HepG2 (cell line): ENCODE measurements at regions not wholly inside any gene's neighbourhood (a gene's known extent, or its start where the extent isn't known, plus 50 kb on each side); places are given as distances from the start of the nearest gene placed in this dataset.

Experiments used
- ATAC-seq: fragments of 200-7000 bp; cut with Tn5 transposase; 3 replicates; pipeline ENCODE4 v1.9.1; 2020; ENCODE audit warnings: mild to moderate bottlenecking, moderate library complexity
- BruUV-seq: library from RNA; stranded (reverse); fragments of 400-500 nt; replicated peaks from 2 replicates; lab custom pipeline; 2021; lab: Mats Ljungman, UMichigan
- CTCF ChIA-PET: fragments of 300-600 bp; formaldehyde crosslinking; extraction: SDS; loops from one replicate; lab custom pipeline; 2021; ENCODE audit warnings: low total read pairs, inconsistent platforms, low intra/inter-chr PET ratio; lab: Yijun Ruan, JAX
- POLR2A ChIA-PET: fragments of 350-600 bp; sonication (Branson Sonifier 250); formaldehyde crosslinking; loops from one replicate; lab custom pipeline; 2020; ENCODE audit warnings: antibody characterized with exemption, inconsistent platforms; lab: Yijun Ruan, JAX
- DNase-seq: peaks from one replicate; pipeline ENCODE4 v3.0.0-alpha.2; 2015; ENCODE audit warnings: low spot score
- FAIRE-seq: peaks from 3 replicates; lab custom pipeline; 2011; peaks lifted over from hg19 to GRCh38; lab: Jason Lieb, UNC
- H2AFZ ChIP-seq: one replicate; pipeline ENCODE4 v1.6.1; 2011; ENCODE audit warnings: low read length, inconsistent platforms
- H3K27ac ChIP-seq: fragments of 300-600 bp; 3 replicates; pipeline ENCODE4 v1.8.0; 2011; ENCODE audit warnings: mixed run types, mild to moderate bottlenecking, mixed read lengths, low read length, inconsistent platforms; ENCODE audit not compliant: insufficient read depth; ENCODE audit errors: extremely low read length
- H3K27me3 ChIP-seq, 2 experiments: fragments of 200-600 bp in 1 of 2; 2 replicates in 1 of 2; 3 replicates in 1 of 2; pipeline versions ENCODE4 v1.6.0 to v1.8.0; 2011; ENCODE audit warnings: low read length in 2 of 2, mild to moderate bottlenecking in 2 of 2, moderate library complexity in 2 of 2, inconsistent platforms in 1 of 2; ENCODE audit not compliant: insufficient read depth in 2 of 2, control insufficient read depth in 1 of 2
- H3K36me3 ChIP-seq, 2 experiments: fragments of 200-600 bp in 1 of 2; replicated peaks in 1 of 2; 2 replicates in 1 of 2; 3 replicates in 1 of 2; pipeline versions ENCODE4 v1.5.1 to v1.8.0; 2011; ENCODE audit warnings: low read length in 2 of 2, inconsistent platforms in 1 of 2; ENCODE audit not compliant: insufficient read depth in 2 of 2, control insufficient read depth in 1 of 2
- H3K4me1 ChIP-seq: 2 replicates; pipeline ENCODE4 v1.5.1; 2012; ENCODE audit warnings: low read length, inconsistent platforms; ENCODE audit not compliant: insufficient read depth
- H3K4me2 ChIP-seq: 2 replicates; pipeline ENCODE4 v1.6.0; 2011; ENCODE audit warnings: low read depth, low read length, inconsistent platforms
- H3K4me3 ChIP-seq, 3 experiments: fragments of 200-600 bp in 1 of 3; sonication (generic), shearing (Covaris generic) in 1 of 3; replicated peaks in 1 of 3; 2 replicates each; pipeline ENCODE4 v1.5.1; 2011 to 2016; ENCODE audit warnings: low read length in 3 of 3, inconsistent platforms in 2 of 3, low read depth in 2 of 3, mild to moderate bottlenecking in 2 of 3, control low read depth in 1 of 3, mixed read lengths in 1 of 3; ENCODE audit not compliant: insufficient read depth in 1 of 3
- H3K79me2 ChIP-seq: one replicate; pipeline ENCODE4 v1.6.1; 2011; ENCODE audit warnings: low read length, inconsistent platforms; ENCODE audit not compliant: insufficient read depth
- H3K9ac ChIP-seq: 2 replicates; pipeline ENCODE4 v1.6.0; 2011; ENCODE audit warnings: mild to moderate bottlenecking, low read depth, low read length, inconsistent platforms; ENCODE audit not compliant: insufficient read depth
- H3K9me3 ChIP-seq: 2 replicates; pipeline ENCODE4 v1.5.1; 2012; ENCODE audit warnings: mild to moderate bottlenecking, low read length
- H4K20me1 ChIP-seq: 2 replicates; pipeline ENCODE4 v1.6.0; 2011; ENCODE audit warnings: inconsistent platforms, mild to moderate bottlenecking, low read length, moderate library complexity; ENCODE audit not compliant: insufficient read depth
- ARID2 ChIP-seq: sonication (generic); formaldehyde crosslinking; IDR thresholded peaks from 2 replicates; pipeline ENCODE4 v1.8.1; 2022; ENCODE audit warnings: mild to moderate bottlenecking, missing genetic modification reagents, borderline replicate concordance
- CREB1 ChIP-seq, 2 experiments: fragments of 450-650 bp in 1 of 2; IDR thresholded peaks; 2 replicates each; pipeline ENCODE4 v1.6.1; 2016 to 2017; ENCODE audit warnings: control low read depth in 1 of 2, mild to moderate bottlenecking in 1 of 2, missing compliant biosample characterization in 1 of 2, missing genetic modification characterization in 1 of 2
- FOXA1 ChIP-seq, 2 experiments: fragments of 450-650 bp in 1 of 2; sonication (generic) in 1 of 2; formaldehyde crosslinking in 1 of 2; IDR thresholded peaks; 2 replicates each; pipeline versions ENCODE4 v1.4.0 to v1.6.1; 2016 to 2020; ENCODE audit warnings: missing genetic modification reagents in 1 of 2
- KMT2A ChIP-seq: sonication (generic); formaldehyde crosslinking; IDR thresholded peaks from 2 replicates; pipeline ENCODE4 v1.4.0; 2020; ENCODE audit warnings: missing genetic modification reagents
- PHB2 ChIP-seq: fragments of 450-650 bp; IDR thresholded peaks from 2 replicates; pipeline ENCODE4 v1.6.1; 2018; ENCODE audit not compliant: partially characterized antibody
- PRMT3 ChIP-seq: sonication (generic); formaldehyde crosslinking; IDR thresholded peaks from 2 replicates; pipeline ENCODE4 v1.8.1; 2022; ENCODE audit warnings: low read depth, mild to moderate bottlenecking, moderate library complexity, missing genetic modification reagents, borderline replicate concordance
- RCOR2 ChIP-seq: IDR thresholded peaks from 2 replicates; pipeline ENCODE4 v1.6.1; 2016; ENCODE audit warnings: missing biosample characterization, missing genetic modification reagents
- TBX3 ChIP-seq: fragments of 450-650 bp; IDR thresholded peaks from 2 replicates; pipeline ENCODE4 v1.6.1; 2017; ENCODE audit warnings: antibody characterized with exemption, mild to moderate bottlenecking, inconsistent platforms, borderline replicate concordance
- U2AF1 ChIP-seq: fragments of 200-400 bp; formaldehyde crosslinking; optimal IDR thresholded peaks from 2 replicates; pipeline ENCODE3; 2017; ENCODE audit warnings: mild to moderate bottlenecking, low read depth, low read length
- ZNF331 ChIP-seq: sonication (generic); formaldehyde crosslinking; IDR thresholded peaks from 2 replicates; pipeline ENCODE4 v1.4.0; 2020; ENCODE audit warnings: missing genetic modification reagents
- ZNF776 ChIP-seq: sonication (generic); formaldehyde crosslinking; IDR thresholded peaks from 2 replicates; pipeline ENCODE4 v1.4.0; 2020; ENCODE audit warnings: mild to moderate bottlenecking, missing genetic modification reagents
- WGBS: methylation state at CpG from one replicate; pipeline ENCODE4 v1.1.6; 2017; ENCODE audit warnings: low lambda C conversion rate; 5-methylcytosine and 5-hydroxymethylcytosine counted together
- in situ Hi-C: cut with HindIII; loops from 2 replicates; pipeline ENCODE4 v1.10.0; 2017; ENCODE audit warnings: low pct_unique_long_range_greater_than_20kb; ENCODE audit not compliant: extremely low pct_ligation_motif_present
- intact Hi-C: fragments of 100-400 bp; cut with micrococcal nuclease; formaldehyde crosslinking; loops from one replicate; pipeline ENCODE4 v1.10.0; 2022; ENCODE audit not compliant: unreplicated experiment
- TF ChIP-seq, protein P1 (sequence below): sonication (generic); formaldehyde crosslinking; IDR thresholded peaks from 2 replicates; pipeline ENCODE4 v1.4.0; 2020; ENCODE audit warnings: missing genetic modification reagents
- TF ChIP-seq, protein P2 (sequence below): IDR thresholded peaks from 2 replicates; pipeline ENCODE4 v1.6.1; 2016; ENCODE audit warnings: low read depth, control low read depth
- TF ChIP-seq, protein P3 (sequence below): sonication (generic); formaldehyde crosslinking; IDR thresholded peaks from 2 replicates; pipeline ENCODE4 v1.8.1; 2023; ENCODE audit warnings: mild to moderate bottlenecking, moderate library complexity, missing genetic modification reagents

DNA sequence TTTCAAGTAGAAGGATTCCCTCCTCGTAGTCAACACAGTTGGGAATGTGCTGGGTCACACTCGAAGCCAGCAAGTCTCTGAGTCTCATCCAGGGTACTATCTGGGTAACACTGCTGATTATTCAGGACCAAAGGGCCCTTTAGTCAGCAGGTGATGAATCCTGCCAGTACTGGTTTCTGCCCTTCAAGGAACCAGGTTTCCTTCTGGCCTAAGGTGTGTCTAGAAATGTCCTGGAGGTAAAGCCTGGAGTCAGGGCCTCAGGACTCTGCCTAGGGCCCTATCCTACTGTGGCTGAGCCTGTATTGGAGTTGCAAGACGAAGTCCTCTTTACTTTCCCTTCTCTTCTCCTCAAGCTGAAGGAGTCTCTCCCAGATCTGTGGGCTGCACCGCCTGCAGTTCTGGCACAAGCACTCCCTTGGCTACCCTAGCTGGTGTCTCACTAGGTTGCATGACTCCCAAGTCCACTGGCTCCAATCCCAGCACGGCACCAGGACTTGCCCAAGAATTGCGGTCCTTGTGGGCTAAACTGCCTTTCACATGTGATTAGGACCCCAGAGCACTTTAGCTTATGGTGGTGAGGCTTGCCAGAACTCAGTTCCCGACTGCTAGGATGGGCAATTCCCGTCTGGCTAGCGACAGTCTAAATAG lies 193.7 kb upstream of the PDE3A start (continued):
- TF ChIP-seq, protein P1, sequence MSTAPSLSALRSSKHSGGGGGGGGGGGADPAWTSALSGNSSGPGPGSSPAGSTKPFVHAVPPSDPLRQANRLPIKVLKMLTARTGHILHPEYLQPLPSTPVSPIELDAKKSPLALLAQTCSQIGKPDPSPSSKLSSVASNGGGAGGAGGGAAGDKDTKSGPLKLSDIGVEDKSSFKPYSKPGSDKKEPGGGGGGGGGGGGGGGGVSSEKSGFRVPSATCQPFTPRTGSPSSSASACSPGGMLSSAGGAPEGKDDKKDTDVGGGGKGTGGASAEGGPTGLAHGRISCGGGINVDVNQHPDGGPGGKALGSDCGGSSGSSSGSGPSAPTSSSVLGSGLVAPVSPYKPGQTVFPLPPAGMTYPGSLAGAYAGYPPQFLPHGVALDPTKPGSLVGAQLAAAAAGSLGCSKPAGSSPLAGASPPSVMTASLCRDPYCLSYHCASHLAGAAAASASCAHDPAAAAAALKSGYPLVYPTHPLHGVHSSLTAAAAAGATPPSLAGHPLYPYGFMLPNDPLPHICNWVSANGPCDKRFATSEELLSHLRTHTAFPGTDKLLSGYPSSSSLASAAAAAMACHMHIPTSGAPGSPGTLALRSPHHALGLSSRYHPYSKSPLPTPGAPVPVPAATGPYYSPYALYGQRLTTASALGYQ = no peak
- TF ChIP-seq CREB1 (IDR thresholded peaks at IDR 0.05) = no peak
- TF ChIP-seq CREB1 (CRISPR knock-in tag; IDR thresholded peaks at IDR 0.05) = no peak
- TF ChIP-seq ARID2 (CRISPR knock-in tag) = no peak
- TF ChIP-seq U2AF1 = no peak
- no peak for TF ChIP-seq PRMT3 (CRISPR knock-in tag)
- TF ChIP-seq, all 625 proteins: peak for 0

DNA sequence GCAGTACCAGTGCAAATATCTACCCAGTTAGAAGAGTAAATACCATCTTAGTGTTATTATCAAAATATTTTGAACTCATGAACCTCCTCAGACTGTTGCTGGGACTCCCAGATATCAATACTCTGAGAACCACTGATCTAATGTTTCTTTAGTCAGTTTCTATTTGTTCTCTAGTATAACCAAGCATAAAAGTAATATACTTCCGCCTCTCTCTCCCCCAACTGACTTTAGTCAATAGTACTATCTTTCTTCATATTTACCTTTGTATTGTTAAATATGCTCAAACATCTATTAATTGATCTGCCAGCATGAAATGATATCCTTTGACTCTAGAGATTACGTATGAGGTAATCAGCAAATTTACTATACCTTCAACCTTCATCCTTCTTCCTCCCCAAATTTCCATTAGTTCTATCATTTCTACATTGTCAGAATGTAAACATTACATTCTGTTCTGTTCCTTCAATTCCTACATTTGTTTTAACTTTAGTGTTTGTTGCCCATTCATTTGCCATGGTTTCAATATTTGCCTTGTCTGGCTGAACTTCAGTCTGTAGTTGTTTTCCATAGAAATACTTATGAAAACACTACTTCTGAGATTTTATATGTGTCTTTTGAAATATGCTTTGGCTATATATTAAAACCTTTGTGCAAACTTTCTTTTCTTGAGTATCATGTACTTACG lies 192.5 kb upstream of the PDE3A start:
- WGBS = 35% methylated on average over 3 of the region's 3 CpGs
- H3K79me2 ChIP-seq = no peaks in the 10 kb centered on the region
- H3K4me1 ChIP-seq = no peaks in the 10 kb centered on the region
- BruUV-seq = no TSS peak
- CTCF ChIA-PET = no interaction called here
- ATAC-seq = no peak
- no peaks in the 10 kb centered on the region for H3K27me3 ChIP-seq
- no peak overlapping the region for H3K4me2 ChIP-seq
- FAIRE-seq = no peak
- intact Hi-C loops = no loop called here
- H2AFZ ChIP-seq = no peak overlapping the region
- in situ Hi-C loops = no loop called here
- H3K27ac ChIP-seq = no peak overlapping the region
- no peak overlapping the region for H3K4me3 ChIP-seq
- POLR2A ChIA-PET = no interaction called here
- DNase-seq = peak; percentile 3
- no peak overlapping the region for H3K9ac ChIP-seq
- H4K20me1 ChIP-seq = no peaks in the 10 kb centered on the region
- no peaks in the 10 kb centered on the region for H3K36me3 ChIP-seq
- no peaks in the 10 kb centered on the region for H3K9me3 ChIP-seq
- TF ChIP-seq FOXA1 (IDR thresholded peaks at IDR 0.05) = peak; percentile 27; the same call in 1 of the 2 replicates
- 0 out of 2 replicates have a peak, but pooled peaks have one; percentile 11 for TF ChIP-seq FOXA1 (CRISPR knock-in tag; IDR thresholded peaks at IDR 0.05)
- TF ChIP-seq, protein P2, sequence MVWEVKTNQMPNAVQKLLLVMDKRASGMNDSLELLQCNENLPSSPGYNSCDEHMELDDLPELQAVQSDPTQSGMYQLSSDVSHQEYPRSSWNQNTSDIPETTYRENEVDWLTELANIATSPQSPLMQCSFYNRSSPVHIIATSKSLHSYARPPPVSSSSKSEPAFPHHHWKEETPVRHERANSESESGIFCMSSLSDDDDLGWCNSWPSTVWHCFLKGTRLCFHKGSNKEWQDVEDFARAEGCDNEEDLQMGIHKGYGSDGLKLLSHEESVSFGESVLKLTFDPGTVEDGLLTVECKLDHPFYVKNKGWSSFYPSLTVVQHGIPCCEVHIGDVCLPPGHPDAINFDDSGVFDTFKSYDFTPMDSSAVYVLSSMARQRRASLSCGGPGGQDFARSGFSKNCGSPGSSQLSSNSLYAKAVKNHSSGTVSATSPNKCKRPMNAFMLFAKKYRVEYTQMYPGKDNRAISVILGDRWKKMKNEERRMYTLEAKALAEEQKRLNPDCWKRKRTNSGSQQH (CRISPR knock-in tag) = no peak
- no peak for TF ChIP-seq ZNF776
- no peak for TF ChIP-seq PHB2
- TF ChIP-seq KMT2A (CRISPR knock-in tag) = no peak
- TF ChIP-seq, protein P3, sequence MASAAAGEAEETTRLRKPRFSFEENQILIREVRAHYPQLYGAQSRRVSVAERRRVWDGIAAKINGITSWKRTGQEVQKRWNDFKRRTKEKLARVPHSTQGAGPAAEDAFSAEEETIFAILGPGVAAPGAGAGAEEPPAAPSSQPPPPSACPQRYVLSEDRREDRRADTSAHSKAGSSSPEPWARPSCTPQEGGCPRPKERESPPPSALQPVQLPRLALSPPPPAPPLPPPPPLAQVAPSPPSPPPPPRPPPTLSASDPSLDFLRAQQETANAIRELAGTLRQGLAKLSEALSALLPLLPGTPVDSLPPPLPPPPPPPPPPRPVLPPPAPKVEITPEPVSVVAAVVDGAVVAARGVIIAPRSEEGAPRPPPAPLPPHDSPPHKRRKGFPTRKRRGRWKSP = no peak
- TF ChIP-seq TBX3 = peak; percentile 68; the same call in 1 of the 2 replicates
- no peak for TF ChIP-seq RCOR2 (CRISPR knock-in tag)
- no peak for TF ChIP-seq ZNF331 (CRISPR knock-in tag)
